Endothelial cell of hepatic sinusoid (primary cell): ENCODE measurements at regions not wholly inside any gene's neighbourhood (a gene's known extent, or its start where the extent isn't known, plus 50 kb on each side); places are given as distances from the start of the nearest gene placed in this dataset.
"Not testable (repeated sequence)": the region's sequence is repeated elsewhere in the genome, so short reads cannot be mapped to it uniquely, and the experiment has no call there.

Experiments
- in situ Hi-C: cut with HindIII; loops from 2 replicates; pipeline ENCODE4 v1.10.0; 2017; ENCODE audit warnings: low sequenced_read_pairs

- in situ Hi-C loops, result no loop called here
Measured at GRCh38 chr13:54999399-54999907, 1970.8 kb downstream of the OLFM4 start.

- in situ Hi-C loops, result no loop called here
Measured at GRCh38 chr13:55000043-55000442, 1971.4 kb downstream of the OLFM4 start.

GRCh38 chr13:55000844-55001243, 1972.2 kb downstream of the OLFM4 start:
- in situ Hi-C loops, result no loop called here

- in situ Hi-C loops, result no loop called here
Measured at GRCh38 chr13:55001881-55002280, 1973.3 kb downstream of the OLFM4 start.

- in situ Hi-C loops, result no loop called here
Measured at GRCh38 chr13:55007681-55008080, 1979.1 kb downstream of the OLFM4 start.

GRCh38 chr13:55013051-55013450, 1984.4 kb downstream of the OLFM4 start:
- in situ Hi-C loops, result no loop called here

- in situ Hi-C loops, result no loop called here
Measured at GRCh38 chr13:55029280-55029679, 2000.7 kb downstream of the OLFM4 start.

GRCh38 chr13:55038230-55038629, 2009.6 kb downstream of the OLFM4 start:
- in situ Hi-C loops, result no loop called here

- in situ Hi-C loops, result not testable (repeated sequence)
Measured at GRCh38 chr13:55053891-55054550, 2025.4 kb downstream of the OLFM4 start.

- in situ Hi-C loops, result not testable (repeated sequence)
Measured at GRCh38 chr13:55055666-55056065, 2027.1 kb downstream of the OLFM4 start.

- in situ Hi-C loops, result no loop called here
Measured at GRCh38 chr13:55062662-55063061, 2034.0 kb downstream of the OLFM4 start.

- in situ Hi-C loops, result no loop called here
Measured at GRCh38 chr13:55067946-55068345, 2039.3 kb downstream of the OLFM4 start.

- in situ Hi-C loops, result no loop called here
Measured at GRCh38 chr13:55069746-55070145, 2041.1 kb downstream of the OLFM4 start.

- in situ Hi-C loops, result no loop called here
Measured at GRCh38 chr13:55073000-55073399, 2044.4 kb downstream of the OLFM4 start.

- in situ Hi-C loops, result no loop called here
Measured at GRCh38 chr13:55084630-55085029, 2056.0 kb downstream of the OLFM4 start.

- in situ Hi-C loops, result no loop called here
Measured at GRCh38 chr13:55087085-55087484, 2053.6 kb upstream of the PRR20A start.

GRCh38 chr13:55090612-55091011, 2050.1 kb upstream of the PRR20A start:
- in situ Hi-C loops, result no loop called here

- in situ Hi-C loops, result no loop called here
Measured at GRCh38 chr13:55091172-55091571, 2049.5 kb upstream of the PRR20A start.

GRCh38 chr13:55106509-55106908, 2034.2 kb upstream of the PRR20A start:
- in situ Hi-C loops, result no loop called here

GRCh38 chr13:55120631-55121030, 2020.1 kb upstream of the PRR20A start:
- in situ Hi-C loops, result no loop called here

GRCh38 chr13:55155046-55155445, 1985.7 kb upstream of the PRR20A start:
- in situ Hi-C loops, result no loop called here

- in situ Hi-C loops, result no loop called here
Measured at GRCh38 chr13:55159765-55160164, 1981.0 kb upstream of the PRR20A start.

- in situ Hi-C loops, result no loop called here
Measured at GRCh38 chr13:55160867-55161266, 1979.9 kb upstream of the PRR20A start.
